ENCODE measurements at regions not wholly inside any gene's neighbourhood (a gene's known extent, or its start where the extent isn't known, plus 50 kb on each side); places are given as distances from the start of the nearest gene placed in this dataset.

DNA sequence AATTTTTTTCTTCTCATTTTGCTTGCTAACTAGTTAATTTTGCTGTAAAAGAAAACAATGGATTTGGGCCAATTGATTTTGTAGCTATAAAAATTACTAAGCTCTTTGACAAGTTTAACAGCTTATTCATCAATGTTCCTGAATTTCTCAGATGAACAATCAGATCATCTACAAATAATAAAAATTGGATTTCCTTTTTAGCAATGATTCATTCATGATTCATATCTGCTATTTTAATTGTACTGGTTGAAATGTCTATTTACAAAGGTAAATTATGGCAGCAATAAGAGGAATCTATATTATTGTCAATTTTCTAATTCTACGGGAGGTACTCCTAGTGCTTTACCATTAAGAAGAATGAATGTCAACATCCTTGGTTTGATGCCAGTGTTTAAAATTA lies 178.8 kb upstream of the BTBD3 start:
- DNase-seq (ENCODE audit: low read depth) = no peak
- TF ChIP-seq, protein P1, sequence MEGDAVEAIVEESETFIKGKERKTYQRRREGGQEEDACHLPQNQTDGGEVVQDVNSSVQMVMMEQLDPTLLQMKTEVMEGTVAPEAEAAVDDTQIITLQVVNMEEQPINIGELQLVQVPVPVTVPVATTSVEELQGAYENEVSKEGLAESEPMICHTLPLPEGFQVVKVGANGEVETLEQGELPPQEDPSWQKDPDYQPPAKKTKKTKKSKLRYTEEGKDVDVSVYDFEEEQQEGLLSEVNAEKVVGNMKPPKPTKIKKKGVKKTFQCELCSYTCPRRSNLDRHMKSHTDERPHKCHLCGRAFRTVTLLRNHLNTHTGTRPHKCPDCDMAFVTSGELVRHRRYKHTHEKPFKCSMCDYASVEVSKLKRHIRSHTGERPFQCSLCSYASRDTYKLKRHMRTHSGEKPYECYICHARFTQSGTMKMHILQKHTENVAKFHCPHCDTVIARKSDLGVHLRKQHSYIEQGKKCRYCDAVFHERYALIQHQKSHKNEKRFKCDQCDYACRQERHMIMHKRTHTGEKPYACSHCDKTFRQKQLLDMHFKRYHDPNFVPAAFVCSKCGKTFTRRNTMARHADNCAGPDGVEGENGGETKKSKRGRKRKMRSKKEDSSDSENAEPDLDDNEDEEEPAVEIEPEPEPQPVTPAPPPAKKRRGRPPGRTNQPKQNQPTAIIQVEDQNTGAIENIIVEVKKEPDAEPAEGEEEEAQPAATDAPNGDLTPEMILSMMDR (IDR thresholded peaks at IDR 0.05; ENCODE audit: insufficient read depth, low read length, poor library complexity, severe bottlenecking) = no peak

DNA sequence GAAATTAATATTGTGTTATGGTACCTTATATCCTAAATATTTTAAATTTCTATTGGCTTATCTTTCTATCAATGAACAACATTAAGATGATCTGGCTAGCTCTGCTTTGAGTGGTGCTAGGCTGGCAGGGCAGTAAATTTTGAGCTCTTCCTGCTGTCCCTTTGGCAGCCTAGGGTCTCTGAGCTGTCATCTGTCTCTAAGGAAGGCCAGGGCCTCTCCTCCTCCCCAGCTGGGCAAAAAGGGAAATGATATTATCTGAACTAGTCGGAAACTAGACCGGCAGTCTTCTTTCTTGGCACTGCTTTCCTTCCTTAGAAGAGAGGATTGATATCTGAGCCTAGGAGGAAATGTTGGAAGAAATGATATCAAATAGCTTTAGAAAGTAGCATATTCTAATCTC lies 176.7 kb upstream of the BTBD3 start:
- no peak for DNase-seq (ENCODE audit: low read depth)
- H3K36me3 ChIP-seq (ENCODE audit: control insufficient read depth, insufficient read depth, low read length) = no peaks in the 10 kb centered on the region
- H3K4me3 ChIP-seq (ENCODE audit: low read depth, low read length) = no peak overlapping the region
- TF ChIP-seq, protein P1 (IDR thresholded peaks at IDR 0.05; ENCODE audit: insufficient read depth, low read length, poor library complexity, severe bottlenecking) = no peak
- no peaks in the 10 kb centered on the region for H3K27me3 ChIP-seq (ENCODE audit: control insufficient read depth, insufficient read depth, low read length)

More for the DNA sequence above, 178.8 kb upstream of the BTBD3 start:
- H3K27me3 ChIP-seq (ENCODE audit: control insufficient read depth, insufficient read depth, low read length) = no peaks in the 10 kb centered on the region
- H3K36me3 ChIP-seq (ENCODE audit: control insufficient read depth, insufficient read depth, low read length) = no peaks in the 10 kb centered on the region
- no peak overlapping the region for H3K4me3 ChIP-seq (ENCODE audit: low read depth, low read length)

DNA sequence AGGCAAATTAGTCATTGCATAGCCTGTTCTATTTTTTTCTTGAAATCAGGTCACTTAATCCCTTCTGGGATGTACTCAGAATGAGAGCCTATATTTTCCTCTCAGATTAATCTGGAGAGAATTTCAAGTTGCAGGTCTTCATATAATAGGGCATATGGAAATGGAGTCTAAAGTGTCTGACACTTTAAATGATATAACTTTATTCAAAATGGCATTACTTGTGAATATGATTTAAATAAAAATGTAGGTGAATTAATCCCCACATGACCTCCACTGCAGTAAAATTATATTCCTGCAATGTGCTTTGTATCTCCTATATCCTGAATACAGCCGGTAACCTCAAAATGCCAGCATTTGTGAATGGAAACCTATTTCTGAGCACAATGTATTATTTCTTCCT lies 172.5 kb upstream of the BTBD3 start:
- TF ChIP-seq, protein P1 (IDR thresholded peaks at IDR 0.05; ENCODE audit: insufficient read depth, low read length, poor library complexity, severe bottlenecking) = no peak
- Histone ChIP-seq H3K4me3 (ENCODE audit: low read depth, low read length) (no peak overlapping the region), H3K36me3 (ENCODE audit: control insufficient read depth, insufficient read depth, low read length) (no peaks in the 10 kb centered on the region), H3K27me3 (ENCODE audit: control insufficient read depth, insufficient read depth, low read length) (no peaks in the 10 kb centered on the region)
- DNase-seq (ENCODE audit: low read depth) = no peak

DNA sequence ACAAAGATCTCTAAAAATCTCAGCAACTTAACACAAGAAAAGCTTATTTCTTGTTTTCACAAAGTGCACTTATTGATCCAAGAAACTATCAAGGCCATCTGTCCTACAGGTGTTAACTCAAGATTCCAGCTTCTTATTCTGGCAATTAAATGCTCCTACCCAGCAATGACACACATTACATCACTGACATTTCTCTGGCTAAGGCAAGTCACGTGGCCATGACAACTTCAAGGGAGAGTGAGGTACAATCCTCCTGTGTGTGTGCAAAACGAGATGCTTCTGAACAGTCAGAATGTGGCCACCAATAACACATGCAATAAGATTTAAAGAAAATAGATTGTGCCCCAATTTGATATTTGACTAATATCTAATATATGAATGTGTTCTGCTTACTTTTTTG lies 169.3 kb upstream of the BTBD3 start:
- Histone ChIP-seq H3K27me3 (ENCODE audit: control insufficient read depth, insufficient read depth, low read length) (no peaks in the 10 kb centered on the region), H3K36me3 (ENCODE audit: control insufficient read depth, insufficient read depth, low read length) (no peaks in the 10 kb centered on the region), H3K4me3 (ENCODE audit: low read depth, low read length) (no peak overlapping the region)
- DNase-seq (ENCODE audit: low read depth) = no peak
- TF ChIP-seq, protein P1 (IDR thresholded peaks at IDR 0.05; ENCODE audit: insufficient read depth, low read length, poor library complexity, severe bottlenecking) = no peak

DNA sequence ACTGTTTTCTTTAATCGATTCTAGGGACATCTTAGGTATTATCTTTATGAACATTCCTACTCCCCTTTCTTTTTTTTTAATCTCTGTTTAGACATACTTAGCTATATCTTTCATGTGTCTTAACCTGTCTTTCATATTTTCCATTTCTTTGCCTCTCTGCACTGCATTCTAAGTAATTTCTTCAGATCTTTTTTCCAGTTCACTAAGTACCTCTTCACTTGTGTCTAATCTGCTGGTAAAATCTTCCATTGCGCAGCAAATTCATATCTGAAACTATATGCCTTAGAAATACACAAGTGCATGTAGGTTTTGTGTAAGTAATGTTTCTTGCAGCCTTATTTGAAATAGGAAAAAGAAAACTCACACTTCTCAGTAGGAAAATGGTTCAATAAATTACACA lies 165.4 kb upstream of the BTBD3 start:
- Histone ChIP-seq H3K27me3 (ENCODE audit: control insufficient read depth, insufficient read depth, low read length) (no peaks in the 10 kb centered on the region), H3K4me3 (ENCODE audit: low read depth, low read length) (no peak overlapping the region), H3K36me3 (ENCODE audit: control insufficient read depth, insufficient read depth, low read length) (no peaks in the 10 kb centered on the region)
- no peak for DNase-seq (ENCODE audit: low read depth)
- TF ChIP-seq, protein P1 (IDR thresholded peaks at IDR 0.05; ENCODE audit: insufficient read depth, low read length, poor library complexity, severe bottlenecking) = no peak

DNA sequence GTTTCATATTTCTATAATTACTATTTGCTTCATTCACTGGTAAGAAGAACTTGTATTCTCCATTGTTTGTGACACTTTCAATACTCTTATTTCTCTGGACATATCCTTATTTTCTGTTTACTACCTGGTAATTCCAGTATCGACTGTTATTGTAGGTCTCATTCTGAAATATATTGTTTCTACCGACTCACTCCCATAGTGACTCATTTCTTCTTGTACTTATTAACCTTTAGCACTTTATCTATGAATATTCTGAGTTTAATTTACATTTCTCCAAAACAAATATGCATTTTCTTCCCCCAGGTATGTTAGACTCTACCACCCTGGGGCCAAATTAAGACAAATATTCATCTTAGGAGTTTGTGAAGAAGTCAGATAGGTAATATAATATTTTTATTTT lies 164.5 kb upstream of the BTBD3 start:
- TF ChIP-seq, protein P1 (IDR thresholded peaks at IDR 0.05; ENCODE audit: insufficient read depth, low read length, poor library complexity, severe bottlenecking) = no peak
- Histone ChIP-seq H3K4me3 (ENCODE audit: low read depth, low read length) (no peak overlapping the region), H3K36me3 (ENCODE audit: control insufficient read depth, insufficient read depth, low read length) (no peaks in the 10 kb centered on the region), H3K27me3 (ENCODE audit: control insufficient read depth, insufficient read depth, low read length) (no peaks in the 10 kb centered on the region)
- no peak for DNase-seq (ENCODE audit: low read depth)
